B cell (primary cell): ENCODE measurements at regions not wholly inside any gene's neighbourhood (a gene's known extent, or its start where the extent isn't known, plus 50 kb on each side); places are given as distances from the start of the nearest gene placed in this dataset.

ENCODE experiments used
- ATAC-seq: fragments of 200-7000 bp; cut with Tn5 transposase; one replicate; pipeline ENCODE4 v1.10.0; 2021; ENCODE audit warnings: low read depth, mild to moderate bottlenecking, moderate number of reproducible peaks, moderate library complexity
- CTCF ChIA-PET: fragments of 350-600 bp; sonication (Branson Sonifier 250); formaldehyde crosslinking; loops from one replicate; lab custom pipeline; 2021; ENCODE audit warnings: antibody characterized with exemption, inconsistent platforms; lab: Charles Lee
- POLR2A ChIA-PET: fragments of 350-600 bp; sonication (Branson Sonifier 250); formaldehyde crosslinking; loops from one replicate; lab custom pipeline; 2021; ENCODE audit warnings: antibody characterized with exemption; lab: Charles Lee
- DNase-seq: peaks from one replicate; pipeline ENCODE4 v3.0.0; 2013
- H2AFZ ChIP-seq: 2 replicates; pipeline ENCODE4 v1.6.1; 2012; ENCODE audit warnings: mild to moderate bottlenecking, low read depth, low read length; ENCODE audit not compliant: insufficient read depth, poor library complexity, severe bottlenecking
- H3K27ac ChIP-seq, 2 donors: 1 replicate in 1 of 2; 2 replicates in 1 of 2; pipeline ENCODE4 v1.5.1; 2012 to 2013; ENCODE audit warnings: low read length in 2 of 2, mild to moderate bottlenecking in 2 of 2, moderate library complexity in 1 of 2
- H3K27me3 ChIP-seq, 4 experiments: fragments of 200-600 bp in 1 of 4; sonication (generic) in 1 of 4; replicated peaks in 1 of 4; 1 replicate in 2 of 4; 2 replicates in 2 of 4; pipeline versions ENCODE4 v1.6.1 to v1.7.0; 2013 to 2016; ENCODE audit warnings: low read length in 3 of 4, mild to moderate bottlenecking in 2 of 4, mixed read lengths in 1 of 4, moderate library complexity in 1 of 4; ENCODE audit not compliant: insufficient read depth in 4 of 4, control insufficient read depth in 3 of 4; ENCODE audit errors: control extremely low read depth in 1 of 4
- H3K36me3 ChIP-seq, 2 experiments: replicated peaks in 1 of 2; 1 replicate in 1 of 2; 2 replicates in 1 of 2; pipeline versions ENCODE4 v1.6.1 to v1.7.1; 2013; ENCODE audit warnings: low read length in 1 of 2; ENCODE audit not compliant: insufficient read depth in 2 of 2, control insufficient read depth in 1 of 2; ENCODE audit errors: control extremely low read depth in 1 of 2, extremely low read depth in 1 of 2
- H3K4me1 ChIP-seq, 2 donors: fragments of 200-600 bp in 1 of 2; sonication (generic) in 1 of 2; 1 replicate in 1 of 2; 2 replicates in 1 of 2; pipeline versions ENCODE4 v1.5.1 to v1.6.1; 2013 to 2017; ENCODE audit warnings: low read length in 2 of 2; ENCODE audit not compliant: control insufficient read depth in 2 of 2, insufficient read depth in 2 of 2
- H3K4me2 ChIP-seq: replicated peaks from 2 replicates; pipeline ENCODE3; 2012; ENCODE audit warnings: mild to moderate bottlenecking, low read depth, low read length; ENCODE audit not compliant: poor library complexity, severe bottlenecking
- H3K4me3 ChIP-seq, 5 experiments: fragments of 200-600 bp in 1 of 5; sonication (generic) in 1 of 5; 1 replicate in 3 of 5; 2 replicates in 2 of 5; pipeline versions ENCODE4 v1.5.1 to v1.7.0; 2011 to 2016; ENCODE audit warnings: low read length in 4 of 5, mild to moderate bottlenecking in 4 of 5, low read depth in 2 of 5, control low read depth in 1 of 5, moderate library complexity in 1 of 5; ENCODE audit not compliant: insufficient read depth in 1 of 5; ENCODE audit errors: control extremely low read depth in 1 of 5, extremely low read depth in 1 of 5
- H3K79me2 ChIP-seq: fragments of 200-600 bp; sonication (generic); one replicate; pipeline ENCODE4 v1.6.0; 2016; ENCODE audit warnings: low read length; ENCODE audit not compliant: control insufficient read depth, insufficient read depth
- H3K9ac ChIP-seq: fragments of 200-600 bp; sonication (generic); 2 replicates; pipeline ENCODE4 v1.6.1; 2017; ENCODE audit warnings: mild to moderate bottlenecking, low read length, moderate library complexity
- H3K9me3 ChIP-seq, 3 donors: one replicate each; pipeline versions ENCODE4 v1.6.1 to v1.7.1; 2013; ENCODE audit warnings: low read length in 2 of 3; ENCODE audit not compliant: control insufficient read depth in 2 of 3, insufficient read depth in 1 of 3; ENCODE audit errors: control extremely low read depth in 1 of 3
- H4K20me1 ChIP-seq: 2 replicates; pipeline ENCODE4 v1.6.0; 2012; ENCODE audit warnings: mild to moderate bottlenecking, low read length; ENCODE audit not compliant: insufficient read depth, control insufficient read depth, poor library complexity, severe bottlenecking
- H3K27ac Mint-ChIP-seq: one replicate; pipeline ENCODE4 v1.8.0; 2021; ENCODE audit warnings: mixed read lengths
- H3K27me3 Mint-ChIP-seq: one replicate; pipeline ENCODE4 v1.8.0; 2021; ENCODE audit warnings: mixed read lengths
- H3K4me1 Mint-ChIP-seq: one replicate; pipeline ENCODE4 v1.8.0; 2021; ENCODE audit warnings: mixed read lengths
- H3K4me3 Mint-ChIP-seq: one replicate; pipeline ENCODE4 v1.8.0; 2021; ENCODE audit warnings: mixed read lengths
- H3K9me3 Mint-ChIP-seq: one replicate; pipeline ENCODE4 v1.8.0; 2022; ENCODE audit warnings: mixed read lengths; ENCODE audit not compliant: insufficient read depth
- CTCF ChIP-seq: fragments of 200-600 bp; IDR thresholded peaks from one replicate; pipeline ENCODE4 v1.8.0; 2022; ENCODE audit warnings: antibody characterized with exemption, mild to moderate bottlenecking
- EZH2 ChIP-seq: IDR thresholded peaks from 2 replicates; pipeline ENCODE4 v1.6.1; 2012; ENCODE audit warnings: borderline replicate concordance, low read depth, mild to moderate bottlenecking, moderate library complexity, low read length; ENCODE audit not compliant: insufficient read depth, poor library complexity, severe bottlenecking
- WGBS: methylation state at CpG from one replicate; pipeline ENCODE4 v1.1.5; 2013; ENCODE audit warnings: missing lambda C conversion rate; ENCODE audit not compliant: insufficient coverage; 5-methylcytosine and 5-hydroxymethylcytosine counted together
- intact Hi-C: fragments of 100-400 bp; cut with micrococcal nuclease; formaldehyde crosslinking; loops from one replicate; pipeline ENCODE4 v1.10.0; 2022

- 92% methylated on average over 4 of the region's 6 CpGs for WGBS
- Histone ChIP-seq H3K4me3 (no peak overlapping the region), H3K9me3 (no peaks in the 10 kb centered on the region), H3K4me1 (no peaks in the 10 kb centered on the region), H3K27me3 (no peaks in the 10 kb centered on the region), H2AFZ (no peak overlapping the region), H3K36me3 (no peaks in the 10 kb centered on the region), H4K20me1 (no peaks in the 10 kb centered on the region), H3K79me2 (no peaks in the 10 kb centered on the region), H3K27ac (no peak overlapping the region), H3K9ac (no peak overlapping the region), H3K4me2 (no peak overlapping the region)
- Mint-ChIP-seq H3K27ac (no peak overlapping the region), H3K4me3 (no peak overlapping the region), H3K9me3 (no peaks in the 10 kb centered on the region), H3K27me3 (peaks cover 13% of the 10 kb centered on the region), H3K4me1 (no peaks in the 10 kb centered on the region)
- CTCF ChIA-PET, result no interaction called here
- POLR2A ChIA-PET, result no interaction called here
- ATAC-seq (no peak), DNase-seq (no peak)
- TF ChIP-seq EZH2 (no peak), CTCF (no peak)
- intact Hi-C loops, result no loop called here
Measured at GRCh38 chr10:129288999-129289584, 177.9 kb upstream of the MGMT start.

DNA sequence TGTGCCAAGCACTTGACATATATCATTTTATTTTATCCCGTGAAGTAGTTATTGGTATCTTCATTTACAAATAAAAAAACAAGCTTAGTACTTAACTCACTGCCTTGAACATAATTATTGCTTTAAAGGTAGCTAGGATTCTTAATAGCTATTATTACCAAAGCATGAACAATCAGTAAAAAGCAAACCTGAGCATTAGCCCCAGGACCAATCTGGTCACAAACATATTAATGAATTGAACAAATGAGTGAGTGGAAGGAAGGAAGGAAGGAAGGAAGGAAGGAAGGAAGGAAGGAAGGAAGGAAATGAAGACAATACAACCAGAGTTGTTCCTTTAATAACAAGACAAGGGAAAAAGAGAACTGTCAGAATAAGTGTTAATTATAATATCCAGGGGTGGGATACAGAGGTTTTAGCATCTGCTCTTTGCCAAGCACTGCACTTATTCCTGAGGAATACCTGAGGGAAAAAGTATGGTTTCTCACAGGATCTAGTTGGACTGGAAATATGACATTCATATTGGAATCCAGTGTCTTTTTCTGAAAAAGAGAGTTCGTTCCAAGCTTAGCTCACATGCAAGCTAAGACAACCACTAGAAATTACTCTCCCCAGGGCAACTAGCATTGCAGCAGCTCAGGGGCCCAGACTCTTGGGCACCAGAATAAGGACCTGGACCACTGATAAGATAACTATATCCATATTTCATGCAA, 172.9 kb upstream of the MGMT start:
- Histone ChIP-seq H4K20me1 (no peaks in the 10 kb centered on the region), H3K27me3 (no peaks in the 10 kb centered on the region), H3K79me2 (no peaks in the 10 kb centered on the region), H3K4me2 (no peak overlapping the region), H3K4me3 (no peak overlapping the region), H3K9ac (no peak overlapping the region), H3K36me3 (no peaks in the 10 kb centered on the region), H3K27ac (no peak overlapping the region), H2AFZ (no peak overlapping the region), H3K9me3 (no peaks in the 10 kb centered on the region), H3K4me1 (no peaks in the 10 kb centered on the region)
- Mint-ChIP-seq H3K27ac (no peak overlapping the region), H3K4me3 (no peak overlapping the region), H3K4me1 (no peaks in the 10 kb centered on the region), H3K9me3 (no peaks in the 10 kb centered on the region), H3K27me3 (peaks cover 9% of the 10 kb centered on the region)
- TF ChIP-seq EZH2 (no peak), CTCF (no peak)
- no peak for ATAC-seq
- intact Hi-C loops, result no loop called here
- CTCF ChIA-PET, result no interaction called here
- POLR2A ChIA-PET, result no interaction called here
- WGBS, result no CpG with 5 or more reads among the region's 2 CpGs
- no peak for DNase-seq
